ENCODE measurements at regions not wholly inside any gene's neighbourhood (a gene's known extent, or its start where the extent isn't known, plus 50 kb on each side); places are given as distances from the start of the nearest gene placed in this dataset.
"Not testable (repeated sequence)": the region's sequence is repeated elsewhere in the genome, so short reads cannot be mapped to it uniquely, and the experiment has no call there.

DNA sequence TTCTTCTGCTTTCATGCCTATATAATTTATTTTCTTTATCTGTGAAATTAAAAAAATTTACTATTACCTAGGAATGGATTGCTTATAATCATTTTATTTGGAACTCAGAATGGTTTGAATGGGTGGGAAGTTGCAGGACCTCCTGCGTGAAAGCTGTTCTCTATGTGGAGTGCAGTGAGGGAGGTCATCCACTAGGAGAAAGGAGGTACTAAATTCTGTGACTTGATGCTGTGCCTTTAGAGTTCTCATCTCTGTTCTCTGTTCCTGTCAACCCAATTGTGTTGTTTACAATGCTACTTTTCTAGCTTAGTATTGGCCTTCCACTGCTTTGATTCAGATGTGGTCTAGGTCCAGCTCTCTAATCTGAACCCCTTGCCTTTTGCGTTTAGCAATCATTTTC lies 65.0 kb upstream of the HIVEP1 start:
- no peak overlapping the region for H3K9ac ChIP-seq (ENCODE audit: low read length)
- no peaks in the 10 kb centered on the region for H3K9me3 ChIP-seq (ENCODE audit: insufficient read depth, low read length)
- no peaks in the 10 kb centered on the region for H3K79me2 ChIP-seq (ENCODE audit: low read length)
- no peaks in the 10 kb centered on the region for H3K4me1 ChIP-seq (ENCODE audit: low read length)
- H3K36me3 ChIP-seq (replicated peaks; ENCODE audit: low read depth, low read length): no peaks in the 10 kb centered on the region
- no peaks in the 10 kb centered on the region for H3K27me3 ChIP-seq (ENCODE audit: low read depth, low read length)
- no peak overlapping the region for H3K4me2 ChIP-seq (ENCODE audit: low read length)
- no peaks in the 10 kb centered on the region for H4K20me1 ChIP-seq (ENCODE audit: insufficient read depth, low read length)
- H2AFZ ChIP-seq (ENCODE audit: low read depth, low read length): no peak overlapping the region
- TF ChIP-seq CTCF (IDR thresholded peaks at IDR 0.05; ENCODE audit: low read depth, low read length): no peak
- no peak for TF ChIP-seq EZH2phosphoT487 (IDR thresholded peaks at IDR 0.05; ENCODE audit: low read depth)
- H3K4me3 ChIP-seq (ENCODE audit: low read length): no peak overlapping the region
- H3K27ac ChIP-seq (ENCODE audit: low read length): no peak overlapping the region

- H3K4me2 ChIP-seq (ENCODE audit: low read length): no peak overlapping the region
- no peak overlapping the region for H3K9ac ChIP-seq (ENCODE audit: low read length)
- H2AFZ ChIP-seq (ENCODE audit: low read depth, low read length): no peak overlapping the region
- no peak overlapping the region for H3K27ac ChIP-seq (ENCODE audit: low read length)
- no peak overlapping the region for H3K4me3 ChIP-seq (ENCODE audit: low read length)
- TF ChIP-seq CTCF (IDR thresholded peaks at IDR 0.05; ENCODE audit: low read depth, low read length) (no peak), EZH2phosphoT487 (IDR thresholded peaks at IDR 0.05; ENCODE audit: low read depth) (no peak)
- H3K79me2 ChIP-seq (ENCODE audit: low read length): no peaks in the 10 kb centered on the region
- H3K4me1 ChIP-seq (ENCODE audit: low read length): peaks cover 8% of the 10 kb centered on the region
- H3K36me3 ChIP-seq (replicated peaks; ENCODE audit: low read depth, low read length): no peaks in the 10 kb centered on the region
- no peaks in the 10 kb centered on the region for H3K27me3 ChIP-seq (ENCODE audit: low read depth, low read length)
- H4K20me1 ChIP-seq (ENCODE audit: insufficient read depth, low read length): no peaks in the 10 kb centered on the region
- H3K9me3 ChIP-seq (ENCODE audit: insufficient read depth, low read length): no peaks in the 10 kb centered on the region
Observed at GRCh38 chr6:11944111-11944510, 68.0 kb upstream of the HIVEP1 start.

DNA sequence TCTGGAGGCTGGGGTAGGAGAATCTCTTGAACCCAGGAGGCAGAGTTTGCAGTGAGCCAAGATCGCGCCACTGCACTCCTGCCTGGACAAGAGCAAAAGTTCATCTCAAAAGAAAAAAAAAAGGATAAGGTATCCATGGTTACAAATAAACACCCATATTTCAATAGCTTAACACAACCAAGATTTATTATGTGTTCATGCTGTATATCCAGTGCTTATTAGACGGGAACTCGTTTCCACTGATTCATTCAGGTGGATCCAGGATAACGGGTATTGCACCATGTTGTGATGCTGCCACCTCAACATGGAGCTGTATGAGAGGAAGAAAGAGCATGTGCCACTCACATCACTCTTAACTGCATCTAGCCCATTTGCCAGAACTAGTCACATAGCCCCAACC lies 69.1 kb upstream of the HIVEP1 start:
- TF ChIP-seq EZH2phosphoT487 (IDR thresholded peaks at IDR 0.05; ENCODE audit: low read depth) (no peak), CTCF (IDR thresholded peaks at IDR 0.05; ENCODE audit: low read depth, low read length) (no peak)
- no peaks in the 10 kb centered on the region for H3K9me3 ChIP-seq (ENCODE audit: insufficient read depth, low read length)
- no peaks in the 10 kb centered on the region for H3K36me3 ChIP-seq (replicated peaks; ENCODE audit: low read depth, low read length)
- no peak overlapping the region for H3K4me2 ChIP-seq (ENCODE audit: low read length)
- no peak overlapping the region for H3K4me3 ChIP-seq (ENCODE audit: low read length)
- H3K79me2 ChIP-seq (ENCODE audit: low read length): no peaks in the 10 kb centered on the region
- H3K9ac ChIP-seq (ENCODE audit: low read length): no peak overlapping the region
- H2AFZ ChIP-seq (ENCODE audit: low read depth, low read length): no peak overlapping the region
- peaks cover 17% of the 10 kb centered on the region for H3K4me1 ChIP-seq (ENCODE audit: low read length)
- no peaks in the 10 kb centered on the region for H4K20me1 ChIP-seq (ENCODE audit: insufficient read depth, low read length)
- no peaks in the 10 kb centered on the region for H3K27me3 ChIP-seq (ENCODE audit: low read depth, low read length)
- H3K27ac ChIP-seq (ENCODE audit: low read length): no peak overlapping the region

GRCh38 chr6:11942185-11942864 lies 69.8 kb upstream of the HIVEP1 start:
- no peak overlapping the region for H2AFZ ChIP-seq (ENCODE audit: low read depth, low read length)
- no peaks in the 10 kb centered on the region for H3K36me3 ChIP-seq (replicated peaks; ENCODE audit: low read depth, low read length)
- no peak overlapping the region for H3K9ac ChIP-seq (ENCODE audit: low read length)

GRCh38 chr6:11940532-11941166 lies 71.5 kb upstream of the HIVEP1 start:
- H4K20me1 ChIP-seq (ENCODE audit: insufficient read depth, low read length); H3K36me3 ChIP-seq (replicated peaks; ENCODE audit: low read depth, low read length); H3K79me2 ChIP-seq (ENCODE audit: low read length); H2AFZ ChIP-seq (ENCODE audit: low read depth, low read length); H3K9me3 ChIP-seq (ENCODE audit: insufficient read depth, low read length); H3K4me3 ChIP-seq (ENCODE audit: low read length); H3K9ac ChIP-seq (ENCODE audit: low read length); H3K27me3 ChIP-seq (ENCODE audit: low read depth, low read length); H3K27ac ChIP-seq (ENCODE audit: low read length); H3K4me2 ChIP-seq (ENCODE audit: low read length): not testable (repeated sequence)
- peaks cover 18% of the 10 kb centered on the region for H3K4me1 ChIP-seq (ENCODE audit: low read length)

More at GRCh38 chr6:11942185-11942864, 69.8 kb upstream of the HIVEP1 start:
- no peaks in the 10 kb centered on the region for H3K9me3 ChIP-seq (ENCODE audit: insufficient read depth, low read length)
- H3K79me2 ChIP-seq (ENCODE audit: low read length): no peaks in the 10 kb centered on the region
- no peaks in the 10 kb centered on the region for H3K27me3 ChIP-seq (ENCODE audit: low read depth, low read length)
- TF ChIP-seq EZH2phosphoT487 (IDR thresholded peaks at IDR 0.05; ENCODE audit: low read depth): no peak
- TF ChIP-seq CTCF (IDR thresholded peaks at IDR 0.05; ENCODE audit: low read depth, low read length): no peak
- no peak overlapping the region for H3K4me3 ChIP-seq (ENCODE audit: low read length)
- H3K27ac ChIP-seq (ENCODE audit: low read length): no peak overlapping the region
- peaks cover 18% of the 10 kb centered on the region for H3K4me1 ChIP-seq (ENCODE audit: low read length)
- no peak overlapping the region for H3K4me2 ChIP-seq (ENCODE audit: low read length)
- H4K20me1 ChIP-seq (ENCODE audit: insufficient read depth, low read length): no peaks in the 10 kb centered on the region
